ENCODE measurements at regions not wholly inside any gene's neighbourhood (a gene's known extent, or its start where the extent isn't known, plus 50 kb on each side); places are given as distances from the start of the nearest gene placed in this dataset.

DNA sequence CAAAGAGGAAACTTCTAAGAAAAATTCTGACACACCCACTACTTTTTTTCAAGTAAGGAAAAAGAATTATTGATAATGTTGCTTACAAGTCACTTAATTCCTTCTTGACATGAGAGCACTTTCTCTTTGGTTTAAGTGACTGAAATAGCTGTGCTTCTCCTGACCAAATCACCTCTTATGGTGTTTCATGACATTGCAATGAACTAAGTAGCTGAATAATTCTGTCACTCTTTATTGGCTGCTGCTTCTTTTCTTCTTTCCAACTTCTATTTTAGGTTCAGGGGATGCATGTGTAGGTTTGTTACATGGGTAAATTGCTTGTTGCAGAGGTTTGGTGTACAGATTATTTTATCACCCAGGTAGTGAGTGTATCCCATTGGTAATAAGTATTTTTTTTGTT, 447.6 kb upstream of the NETO1 start:
- no peaks in the 10 kb centered on the region for H3K9me3 ChIP-seq (ENCODE audit: control insufficient read depth in 4 of 4, low read length in 3 of 4)
- TF ChIP-seq FOXA1 (IDR thresholded peaks at IDR 0.05): no peak
- TF ChIP-seq, protein P1, sequence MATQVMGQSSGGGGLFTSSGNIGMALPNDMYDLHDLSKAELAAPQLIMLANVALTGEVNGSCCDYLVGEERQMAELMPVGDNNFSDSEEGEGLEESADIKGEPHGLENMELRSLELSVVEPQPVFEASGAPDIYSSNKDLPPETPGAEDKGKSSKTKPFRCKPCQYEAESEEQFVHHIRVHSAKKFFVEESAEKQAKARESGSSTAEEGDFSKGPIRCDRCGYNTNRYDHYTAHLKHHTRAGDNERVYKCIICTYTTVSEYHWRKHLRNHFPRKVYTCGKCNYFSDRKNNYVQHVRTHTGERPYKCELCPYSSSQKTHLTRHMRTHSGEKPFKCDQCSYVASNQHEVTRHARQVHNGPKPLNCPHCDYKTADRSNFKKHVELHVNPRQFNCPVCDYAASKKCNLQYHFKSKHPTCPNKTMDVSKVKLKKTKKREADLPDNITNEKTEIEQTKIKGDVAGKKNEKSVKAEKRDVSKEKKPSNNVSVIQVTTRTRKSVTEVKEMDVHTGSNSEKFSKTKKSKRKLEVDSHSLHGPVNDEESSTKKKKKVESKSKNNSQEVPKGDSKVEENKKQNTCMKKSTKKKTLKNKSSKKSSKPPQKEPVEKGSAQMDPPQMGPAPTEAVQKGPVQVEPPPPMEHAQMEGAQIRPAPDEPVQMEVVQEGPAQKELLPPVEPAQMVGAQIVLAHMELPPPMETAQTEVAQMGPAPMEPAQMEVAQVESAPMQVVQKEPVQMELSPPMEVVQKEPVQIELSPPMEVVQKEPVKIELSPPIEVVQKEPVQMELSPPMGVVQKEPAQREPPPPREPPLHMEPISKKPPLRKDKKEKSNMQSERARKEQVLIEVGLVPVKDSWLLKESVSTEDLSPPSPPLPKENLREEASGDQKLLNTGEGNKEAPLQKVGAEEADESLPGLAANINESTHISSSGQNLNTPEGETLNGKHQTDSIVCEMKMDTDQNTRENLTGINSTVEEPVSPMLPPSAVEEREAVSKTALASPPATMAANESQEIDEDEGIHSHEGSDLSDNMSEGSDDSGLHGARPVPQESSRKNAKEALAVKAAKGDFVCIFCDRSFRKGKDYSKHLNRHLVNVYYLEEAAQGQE (IDR thresholded peaks at IDR 0.05): no peak
- TF ChIP-seq SP1 (IDR thresholded peaks at IDR 0.05): no peak
- TF ChIP-seq NR2F2 (IDR thresholded peaks at IDR 0.05): no peak
- no peak for TF ChIP-seq EGR1 (IDR thresholded peaks at IDR 0.05; ENCODE audit: low read depth in 2 of 2)
- TF ChIP-seq HNF4G (IDR thresholded peaks at IDR 0.05): no peak
- TF ChIP-seq ZBTB33 (IDR thresholded peaks at IDR 0.05): no peak
- no peak for TF ChIP-seq FOXA2 (IDR thresholded peaks at IDR 0.05)
- TF ChIP-seq CTCF (IDR thresholded peaks at IDR 0.05; ENCODE audit: low read depth, low read length, missing input control): no peak
- TF ChIP-seq MAX (IDR thresholded peaks at IDR 0.05): no peak
- H3K4me1 ChIP-seq (ENCODE audit: control insufficient read depth in 4 of 4, insufficient read depth in 4 of 4, low read length in 3 of 4): peaks cover 0 to 6% (median 2%) of the 10 kb centered on the region in 4 donors
- no peak overlapping the region for H3K9ac ChIP-seq (ENCODE audit: low read depth in 1 of 2, low read length in 2 of 2)
- no peak overlapping the region for H3K27ac ChIP-seq (ENCODE audit: low read depth in 1 of 2, low read length in 2 of 2)
- DNase-seq (ENCODE audit: low spot score): no peak
- H3K27me3 ChIP-seq (ENCODE audit: control insufficient read depth in 4 of 4, insufficient read depth in 4 of 4, low read length in 3 of 4): no peaks in the 10 kb centered on the region
- H3K36me3 ChIP-seq (ENCODE audit: control insufficient read depth in 4 of 4, insufficient read depth in 3 of 4, low read depth in 1 of 4, low read length in 3 of 4): no peaks in the 10 kb centered on the region
- H3K4me3 ChIP-seq (ENCODE audit: low read depth in 1 of 3, low read length in 3 of 3): no peak overlapping the region

- Histone ChIP-seq H3K36me3 (ENCODE audit: control insufficient read depth in 4 of 4, insufficient read depth in 3 of 4, low read depth in 1 of 4, low read length in 3 of 4) (no peaks in the 10 kb centered on the region), H3K9me3 (ENCODE audit: control insufficient read depth in 4 of 4, low read length in 3 of 4) (no peaks in the 10 kb centered on the region), H3K9ac (ENCODE audit: low read depth in 1 of 2, low read length in 2 of 2) (no peak overlapping the region), H3K27ac (ENCODE audit: low read depth in 1 of 2, low read length in 2 of 2) (no peak overlapping the region), H3K27me3 (ENCODE audit: control insufficient read depth in 4 of 4, insufficient read depth in 4 of 4, low read length in 3 of 4) (no peaks in the 10 kb centered on the region), H3K4me3 (ENCODE audit: low read depth in 1 of 3, low read length in 3 of 3) (no peak overlapping the region), H3K4me1 (ENCODE audit: control insufficient read depth in 4 of 4, insufficient read depth in 4 of 4, low read length in 3 of 4) (no peaks in the 10 kb centered on the region)
- DNase-seq (ENCODE audit: low spot score): no peak
- TF ChIP-seq FOXA2 (IDR thresholded peaks at IDR 0.05): no peak
- TF ChIP-seq MAX (IDR thresholded peaks at IDR 0.05): no peak
Measured at GRCh38 chr18:73313476-73313875, 445.7 kb upstream of the NETO1 start.

DNA sequence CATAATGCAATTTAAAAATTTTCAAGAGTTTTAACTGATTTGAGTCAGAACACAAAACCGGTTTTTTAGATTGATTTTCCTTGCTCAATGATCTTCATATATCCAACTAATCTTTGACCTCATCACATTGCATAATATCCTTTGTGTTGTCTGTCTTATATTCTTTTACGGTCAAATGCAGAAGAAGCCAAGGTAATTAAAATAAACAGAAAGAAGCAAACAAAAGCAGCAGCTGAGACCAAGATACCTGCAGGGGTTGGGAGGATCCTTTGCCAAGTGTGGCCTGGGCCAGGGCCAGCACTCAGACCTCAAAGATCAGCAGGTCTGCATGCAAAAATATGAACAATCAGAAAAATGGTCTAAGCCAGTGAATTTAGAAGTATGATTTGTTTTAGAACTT, 428.9 kb upstream of the NETO1 start:
- Histone ChIP-seq H3K9me3 (ENCODE audit: control insufficient read depth in 4 of 4, low read length in 3 of 4) (no peaks in the 10 kb centered on the region), H3K4me3 (ENCODE audit: low read depth in 1 of 3, low read length in 3 of 3) (no peak overlapping the region), H3K4me1 (ENCODE audit: control insufficient read depth in 4 of 4, insufficient read depth in 4 of 4, low read length in 3 of 4) (peaks cover 0 to 3% (median 2%) of the 10 kb centered on the region in 4 donors), H3K27me3 (ENCODE audit: control insufficient read depth in 4 of 4, insufficient read depth in 4 of 4, low read length in 3 of 4) (no peaks in the 10 kb centered on the region), H3K36me3 (ENCODE audit: control insufficient read depth in 4 of 4, insufficient read depth in 3 of 4, low read depth in 1 of 4, low read length in 3 of 4) (no peaks in the 10 kb centered on the region), H3K9ac (ENCODE audit: low read depth in 1 of 2, low read length in 2 of 2) (no peak overlapping the region), H3K27ac (ENCODE audit: low read depth in 1 of 2, low read length in 2 of 2) (no peak overlapping the region)
- WGBS: 28% methylated on average over 2 of the region's 2 CpGs
- TF ChIP-seq NR2F2 (IDR thresholded peaks at IDR 0.05) (no peak), HNF4A (conservative IDR thresholded peaks at IDR 0.05) (peak; percentile 32 to 44), ZBTB33 (IDR thresholded peaks at IDR 0.05) (no peak), RXRA (IDR thresholded peaks at IDR 0.05) (no peak), MAX (IDR thresholded peaks at IDR 0.05) (no peak), FOXA1 (IDR thresholded peaks at IDR 0.05) (no peak)
- no peak for DNase-seq (ENCODE audit: low spot score)

All from liver (tissue), 8 donors.